DND-41 (cell line): ENCODE measurements at regions not wholly inside any gene's neighbourhood (a gene's known extent, or its start where the extent isn't known, plus 50 kb on each side); places are given as distances from the start of the nearest gene placed in this dataset.

Experiments used
- EZH2 ChIP-seq: IDR thresholded peaks from 3 replicates; pipeline ENCODE4 v1.6.1; 2012; ENCODE audit warnings: borderline replicate concordance, low read depth, mild to moderate bottlenecking, moderate library complexity, low read length, inconsistent platforms; ENCODE audit not compliant: severe bottlenecking
- TF ChIP-seq, protein P1 (sequence below): IDR thresholded peaks from 2 replicates; pipeline ENCODE4 v1.5.1; 2012; ENCODE audit warnings: borderline replicate concordance, low read length, moderate library complexity, mild to moderate bottlenecking; ENCODE audit not compliant: poor library complexity, severe bottlenecking; ENCODE audit errors: extremely low read depth

DNA sequence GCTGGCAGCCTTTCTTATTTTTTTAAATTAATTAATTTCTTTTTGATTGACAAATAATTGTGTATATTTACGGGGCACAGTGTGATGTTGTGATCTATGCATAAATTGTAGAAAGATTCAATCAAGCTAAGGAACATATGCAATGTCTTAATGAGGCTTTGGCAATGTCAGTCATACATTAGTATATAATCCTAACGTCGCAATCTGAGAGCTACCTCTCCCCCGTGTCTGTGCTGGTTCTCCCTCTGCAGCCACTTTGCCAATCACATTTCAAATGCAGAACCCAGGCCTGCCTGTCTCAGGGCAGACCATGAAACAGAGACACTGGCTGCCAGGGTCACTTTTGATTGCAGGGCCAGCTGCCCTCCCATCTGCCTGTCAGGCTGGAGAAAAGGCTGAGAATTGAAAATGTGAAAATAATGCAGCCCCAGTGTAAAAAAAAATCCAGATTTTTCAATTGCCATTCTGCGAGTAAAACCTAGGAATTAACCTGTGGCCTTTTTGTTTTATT is 56.3 kb downstream of the SLC24A2 start:
- TF ChIP-seq, protein P1, sequence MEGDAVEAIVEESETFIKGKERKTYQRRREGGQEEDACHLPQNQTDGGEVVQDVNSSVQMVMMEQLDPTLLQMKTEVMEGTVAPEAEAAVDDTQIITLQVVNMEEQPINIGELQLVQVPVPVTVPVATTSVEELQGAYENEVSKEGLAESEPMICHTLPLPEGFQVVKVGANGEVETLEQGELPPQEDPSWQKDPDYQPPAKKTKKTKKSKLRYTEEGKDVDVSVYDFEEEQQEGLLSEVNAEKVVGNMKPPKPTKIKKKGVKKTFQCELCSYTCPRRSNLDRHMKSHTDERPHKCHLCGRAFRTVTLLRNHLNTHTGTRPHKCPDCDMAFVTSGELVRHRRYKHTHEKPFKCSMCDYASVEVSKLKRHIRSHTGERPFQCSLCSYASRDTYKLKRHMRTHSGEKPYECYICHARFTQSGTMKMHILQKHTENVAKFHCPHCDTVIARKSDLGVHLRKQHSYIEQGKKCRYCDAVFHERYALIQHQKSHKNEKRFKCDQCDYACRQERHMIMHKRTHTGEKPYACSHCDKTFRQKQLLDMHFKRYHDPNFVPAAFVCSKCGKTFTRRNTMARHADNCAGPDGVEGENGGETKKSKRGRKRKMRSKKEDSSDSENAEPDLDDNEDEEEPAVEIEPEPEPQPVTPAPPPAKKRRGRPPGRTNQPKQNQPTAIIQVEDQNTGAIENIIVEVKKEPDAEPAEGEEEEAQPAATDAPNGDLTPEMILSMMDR: no peak
- TF ChIP-seq EZH2: no peak
